Heart right ventricle (tissue), 16 donors: ENCODE measurements at regions not wholly inside any gene's neighbourhood (a gene's known extent, or its start where the extent isn't known, plus 50 kb on each side); places are given as distances from the start of the nearest gene placed in this dataset.

Source experiments
- ATAC-seq, 8 donors: fragments of 200-7000 bp; cut with Tn5 transposase; one replicate each; pipeline ENCODE4 v1.9.1; 2020; ENCODE audit warnings: mild to moderate bottlenecking in 8 of 8, moderate library complexity in 8 of 8, moderate number of reproducible peaks in 1 of 8
- DNase-seq, 2 donors: peaks; one replicate each; pipeline ENCODE4 v3.0.0-alpha.2; 2020
- H3K27ac ChIP-seq, 10 donors: fragments of 200-600 bp; sonication (generic) in 2 of 10; one replicate each; pipeline versions ENCODE4 v1.5.0 to v1.8.0; 2020 to 2022; ENCODE audit warnings: mild to moderate bottlenecking in 3 of 10
- H3K27me3 ChIP-seq, 7 donors: fragments of 200-600 bp; one replicate each; pipeline ENCODE4 v1.8.0; 2021 to 2022; ENCODE audit warnings: mild to moderate bottlenecking in 2 of 7
- H3K36me3 ChIP-seq, 9 donors: fragments of 200-600 bp; sonication (generic) in 1 of 9; one replicate each; pipeline versions ENCODE4 v1.5.0 to v1.8.0; 2020 to 2022; ENCODE audit warnings: mild to moderate bottlenecking in 2 of 9
- H3K4me1 ChIP-seq, 9 donors: fragments of 200-600 bp; sonication (generic) in 1 of 9; one replicate each; pipeline versions ENCODE4 v1.5.0 to v1.8.0; 2020 to 2022; ENCODE audit warnings: mild to moderate bottlenecking in 4 of 9
- H3K4me3 ChIP-seq, 10 donors: fragments of 200-600 bp; sonication (generic) in 2 of 10; one replicate each; pipeline versions ENCODE4 v1.5.0 to v1.8.0; 2020 to 2022; ENCODE audit warnings: mild to moderate bottlenecking in 7 of 10, moderate library complexity in 2 of 10
- H3K9me3 ChIP-seq, 11 donors: fragments of 200-600 bp in 10 of 11; sonication (generic) in 2 of 11; one replicate each; pipeline versions ENCODE4 v1.5.0 to v1.8.0; 2013 to 2022; ENCODE audit warnings: mild to moderate bottlenecking in 2 of 11, control low read depth in 1 of 11, moderate library complexity in 1 of 11
- WGBS, 2 donors: extraction: QIAGEN DNeasy Blood & Tissue Kit; methylation state at CpG; one replicate each; pipeline ENCODE4 v1.1.7; 2013; ENCODE audit warnings: inconsistent platforms in 1 of 2; 5-methylcytosine and 5-hydroxymethylcytosine counted together
- intact Hi-C, 10 donors: fragments of 100-400 bp; cut with DNase I; formaldehyde crosslinking; loops; one replicate each; pipeline versions ENCODE4 v1.11.1 to v1.14.2; 2022
- TF ChIP-seq, protein P1 (sequence below), 9 donors: fragments of 200-600 bp; sonication (generic) in 2 of 9; IDR thresholded peaks; one replicate each; pipeline versions ENCODE4 v1.5.0 to v1.8.0; 2021 to 2022; ENCODE audit warnings: antibody characterized with exemption in 9 of 9, mild to moderate bottlenecking in 5 of 9, moderate library complexity in 1 of 9
- donor health status: Arrhythmogenic right ventricular cardiomyopathy.
- donor health status: ischemic (EF 13 %, LVEDD 7.1; RV severe dilation, severe dysfunction).
- donor health status: healthy with polysubstance abuse.
- donor health status: DM: no; HTN: yes; CAD: no.
- donor health status: DM: no; HTN: no; CAD: no.
- donor health status: ischemic (EF 25% LVEDD 6.9; RV normal size, moderate dysfunction).
- donor health status: ischemic (EF 25% LVEDD 5.7; RV mildly dilated, moderate dysfunction).
- donor health status: healthy.
- donor health status: DM: yes; HTN: yes; CAD: no.
- donor health status: Ischemic cardiomyopathy.
- donor health status: ischemic (EF 35%, LVEDD 5.7; RV mildly dilated, moderate dysfunction).
- donor health status: nonischemic (EF 11% LVEDD 7.7; RV severe dilation, severe dysfunction).
- donor health status: DM: yes; HTN: yes; CAD: no.
- donor health status: PGD.
- donor health status: ischemic (EF 29% LVEDD 5.4; RV normal size, mild dysfunction).
- donor health status: nonischemic (EF 23%, LVEDD 6.1; RV moderate dilation, normal function).

DNA sequence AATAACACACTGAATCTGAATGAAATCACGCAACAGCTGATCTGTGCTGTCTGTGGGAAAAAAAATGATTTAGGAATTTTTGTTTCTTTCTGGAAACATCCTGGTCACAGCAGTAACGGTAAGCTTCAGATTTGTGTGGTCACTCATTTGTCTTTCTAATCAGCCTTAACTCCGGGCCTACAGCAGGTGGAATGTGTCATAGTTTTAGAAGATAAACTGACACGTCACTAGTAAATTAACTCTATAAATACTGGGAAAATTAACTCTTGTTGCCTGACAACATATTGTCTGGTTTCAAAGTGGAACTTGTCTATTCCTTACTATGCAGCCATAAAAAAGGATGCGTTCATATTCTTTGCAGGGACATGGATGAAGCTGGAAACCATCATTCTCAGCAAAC, 58.1 kb upstream of the NCK2 start:
- Histone ChIP-seq H3K4me3 (no peak overlapping the region), H3K27me3 (no peaks in the 10 kb centered on the region), H3K4me1 (peaks cover 0 to 3% (median 0%) of the 10 kb centered on the region in 9 donors), H3K36me3 (no peaks in the 10 kb centered on the region), H3K27ac (no peak overlapping the region), H3K9me3 (no peaks in the 10 kb centered on the region)
- TF ChIP-seq, protein P1, sequence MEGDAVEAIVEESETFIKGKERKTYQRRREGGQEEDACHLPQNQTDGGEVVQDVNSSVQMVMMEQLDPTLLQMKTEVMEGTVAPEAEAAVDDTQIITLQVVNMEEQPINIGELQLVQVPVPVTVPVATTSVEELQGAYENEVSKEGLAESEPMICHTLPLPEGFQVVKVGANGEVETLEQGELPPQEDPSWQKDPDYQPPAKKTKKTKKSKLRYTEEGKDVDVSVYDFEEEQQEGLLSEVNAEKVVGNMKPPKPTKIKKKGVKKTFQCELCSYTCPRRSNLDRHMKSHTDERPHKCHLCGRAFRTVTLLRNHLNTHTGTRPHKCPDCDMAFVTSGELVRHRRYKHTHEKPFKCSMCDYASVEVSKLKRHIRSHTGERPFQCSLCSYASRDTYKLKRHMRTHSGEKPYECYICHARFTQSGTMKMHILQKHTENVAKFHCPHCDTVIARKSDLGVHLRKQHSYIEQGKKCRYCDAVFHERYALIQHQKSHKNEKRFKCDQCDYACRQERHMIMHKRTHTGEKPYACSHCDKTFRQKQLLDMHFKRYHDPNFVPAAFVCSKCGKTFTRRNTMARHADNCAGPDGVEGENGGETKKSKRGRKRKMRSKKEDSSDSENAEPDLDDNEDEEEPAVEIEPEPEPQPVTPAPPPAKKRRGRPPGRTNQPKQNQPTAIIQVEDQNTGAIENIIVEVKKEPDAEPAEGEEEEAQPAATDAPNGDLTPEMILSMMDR (IDR thresholded peaks at IDR 0.05): no peak
- DNase-seq (no peak), ATAC-seq (no peak)
- intact Hi-C loops: no loop called here
- 69 to 71% methylated on average over 5 of the region's 5 CpGs for WGBS, 2 donors

DNA sequence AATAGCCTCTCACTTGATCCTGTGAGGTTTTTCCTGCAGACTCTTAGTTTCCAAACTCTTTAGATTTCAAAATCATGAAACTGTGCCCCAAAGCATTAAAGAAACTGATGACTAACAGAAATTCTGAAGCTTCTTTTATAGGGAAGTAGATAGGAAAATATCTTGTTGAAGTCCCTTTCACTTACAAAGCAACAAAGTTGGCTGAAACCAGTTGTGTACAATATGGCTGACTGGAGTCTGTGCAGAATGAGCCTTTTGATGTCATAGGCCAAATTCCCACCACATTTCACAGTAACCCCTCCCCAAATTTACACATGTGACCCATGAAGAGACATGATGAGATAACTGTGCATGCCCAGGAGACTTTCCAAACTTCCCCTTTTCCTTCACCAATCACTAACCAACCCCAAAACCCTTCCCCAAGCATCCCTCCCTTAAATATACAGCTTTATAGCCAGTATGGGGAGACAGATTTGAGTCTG, 61.7 kb upstream of the NCK2 start:
- TF ChIP-seq, protein P1 (IDR thresholded peaks at IDR 0.05): no peak
- H3K36me3 ChIP-seq: no peaks in the 10 kb centered on the region
- no peaks in the 10 kb centered on the region for H3K27me3 ChIP-seq
- H3K9me3 ChIP-seq: no peaks in the 10 kb centered on the region
- no peak overlapping the region for H3K27ac ChIP-seq
- intact Hi-C loops: no loop called here
- peaks cover 0 to 3% (median 0%) of the 10 kb centered on the region in 9 donors for H3K4me1 ChIP-seq
- no peak overlapping the region for H3K4me3 ChIP-seq
- no peak for ATAC-seq
- DNase-seq: no peak

DNA sequence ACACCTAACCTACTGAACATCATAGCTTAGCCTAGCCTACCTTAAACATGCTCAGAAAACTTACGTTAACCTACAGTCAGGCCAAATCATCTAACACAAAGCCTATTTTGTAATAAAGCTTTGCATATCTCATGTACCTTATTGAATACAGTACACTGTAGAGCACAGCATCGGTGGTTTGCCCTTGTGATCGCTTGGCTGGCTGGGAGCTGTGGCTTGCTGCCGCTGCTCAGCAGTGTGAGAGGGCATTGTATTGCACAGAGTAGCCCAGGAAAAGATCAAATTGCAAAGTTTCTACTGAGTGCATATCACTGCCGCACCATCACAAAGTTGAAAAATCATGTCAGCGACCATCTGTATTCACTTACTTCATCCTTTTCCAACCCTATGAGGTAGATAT, 62.3 kb upstream of the NCK2 start:
- H3K27me3 ChIP-seq: no peaks in the 10 kb centered on the region
- H3K36me3 ChIP-seq: no peaks in the 10 kb centered on the region
- TF ChIP-seq, protein P1 (IDR thresholded peaks at IDR 0.05): no peak
- DNase-seq: no peak
- intact Hi-C loops: no loop called here
- peaks cover 0 to 3% (median 0%) of the 10 kb centered on the region in 9 donors for H3K4me1 ChIP-seq
- H3K9me3 ChIP-seq: no peaks in the 10 kb centered on the region
- ATAC-seq: no peak
- H3K4me3 ChIP-seq: no peak overlapping the region
- no peak overlapping the region for H3K27ac ChIP-seq
- 86 to 91% methylated on average over 6 of the region's 6 CpGs for WGBS, 2 donors

DNA sequence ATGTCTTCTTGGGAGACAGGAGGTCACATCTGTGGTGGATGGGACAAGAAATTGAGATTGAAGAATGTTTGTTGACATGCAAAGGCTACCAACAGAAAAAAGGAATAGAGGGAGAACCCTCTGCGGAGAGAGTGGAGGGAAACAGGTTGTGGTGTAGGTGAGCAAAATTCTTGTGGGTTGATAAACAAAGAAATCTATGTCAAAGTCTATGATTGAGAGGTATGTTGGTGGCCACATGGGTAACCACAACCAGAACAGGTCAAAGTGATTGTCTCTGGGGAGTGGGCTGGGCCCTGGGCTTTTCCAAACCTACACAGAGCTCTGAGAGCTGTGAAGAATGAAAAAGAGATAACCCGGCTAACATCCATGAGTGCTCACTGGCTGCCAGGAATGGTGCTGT, 62.8 kb upstream of the NCK2 start:
- H3K36me3 ChIP-seq: no peaks in the 10 kb centered on the region
- no peak overlapping the region for H3K27ac ChIP-seq
- no peaks in the 10 kb centered on the region for H3K9me3 ChIP-seq
- ATAC-seq: no peak
- WGBS, 2 donors: 97 to 100% methylated on average over 2 of the region's 2 CpGs
- peaks cover 0 to 3% (median 0%) of the 10 kb centered on the region in 9 donors for H3K4me1 ChIP-seq
- no peak overlapping the region for H3K4me3 ChIP-seq
- DNase-seq: no peak
- intact Hi-C loops: no loop called here
- TF ChIP-seq, protein P1 (IDR thresholded peaks at IDR 0.05): no peak
- no peaks in the 10 kb centered on the region for H3K27me3 ChIP-seq
